ENCODE measurements at regions not wholly inside any gene's neighbourhood (a gene's known extent, or its start where the extent isn't known, plus 50 kb on each side); places are given as distances from the start of the nearest gene placed in this dataset.
"Not testable (repeated sequence)": the region's sequence is repeated elsewhere in the genome, so short reads cannot be mapped to it uniquely, and the experiment has no call there.

GRCh38 chr21:38112219-38112789 is 144.5 kb upstream of the KCNJ15 start:
- DNase-seq = no peak

- DNase-seq = no peak
These were observed 142.0 kb upstream of the KCNJ15 start for GRCh38 chr21:38114717-38115333.

GRCh38 chr21:38115870-38116269 is 140.9 kb upstream of the KCNJ15 start:
- no peak for DNase-seq

GRCh38 chr21:38119793-38120192 is 137.0 kb upstream of the KCNJ15 start:
- DNase-seq = no peak

- DNase-seq = not testable (repeated sequence)
These were observed 136.2 kb upstream of the KCNJ15 start for GRCh38 chr21:38120679-38120983.

GRCh38 chr21:38120984-38121855 is 135.6 kb upstream of the KCNJ15 start:
- DNase-seq = no peak

GRCh38 chr21:38121888-38122720 is 134.7 kb upstream of the KCNJ15 start:
- DNase-seq = no peak

GRCh38 chr21:38123626-38124025 is 133.2 kb upstream of the KCNJ15 start:
- no peak for DNase-seq

- peak in 24 of 56 donors; percentile 0 to 44 (median 8) for DNase-seq
These were observed 130.0 kb upstream of the KCNJ15 start for GRCh38 chr21:38126666-38127303.

GRCh38 chr21:38129711-38130110 is 127.1 kb upstream of the KCNJ15 start:
- DNase-seq = no peak

GRCh38 chr21:38133240-38133639 is 123.6 kb upstream of the KCNJ15 start:
- DNase-seq = no peak

- DNase-seq = no peak
These were observed 122.5 kb upstream of the KCNJ15 start for GRCh38 chr21:38134084-38134873.

GRCh38 chr21:38136201-38136600 is 120.6 kb upstream of the KCNJ15 start:
- DNase-seq = no peak

GRCh38 chr21:38139380-38140168 is 117.2 kb upstream of the KCNJ15 start:
- no peak for DNase-seq

- DNase-seq = peak in 13 of 56 donors; percentile 1 to 38 (median 5)
These were observed 116.4 kb upstream of the KCNJ15 start for GRCh38 chr21:38140207-38140903.

GRCh38 chr21:38142224-38142623 is 114.6 kb upstream of the KCNJ15 start:
- DNase-seq = no peak

- DNase-seq = no peak
These were observed 112.6 kb upstream of the KCNJ15 start for GRCh38 chr21:38144193-38144592.

- no peak for DNase-seq
These were observed 111.7 kb upstream of the KCNJ15 start for GRCh38 chr21:38145104-38145503.

- DNase-seq = no peak
These were observed 109.4 kb upstream of the KCNJ15 start for GRCh38 chr21:38147391-38147790.

Data from amygdala (tissue), 56 donors.